ENCODE measurements at regions not wholly inside any gene's neighbourhood (a gene's known extent, or its start where the extent isn't known, plus 50 kb on each side); places are given as distances from the start of the nearest gene placed in this dataset.

DNA sequence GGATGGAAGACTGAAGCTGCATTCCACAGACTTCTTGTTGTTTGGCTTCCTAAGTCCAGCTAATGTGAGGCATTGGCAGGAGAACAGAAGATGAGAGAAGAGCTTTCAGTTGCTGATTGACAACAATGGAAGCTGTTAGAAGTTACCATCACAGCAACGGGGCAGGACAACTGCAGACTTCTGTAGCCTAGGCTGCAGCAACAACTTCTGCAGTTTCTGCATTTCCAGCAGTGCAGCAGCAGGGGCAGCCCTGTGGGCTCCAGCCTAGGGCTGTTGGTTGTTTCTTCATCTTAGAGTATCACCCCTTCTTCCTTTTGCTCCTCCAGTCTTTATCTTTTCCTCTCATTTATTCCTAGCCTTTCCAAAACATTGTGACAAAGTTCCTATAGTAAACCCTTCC, 528.8 kb upstream of the PTGER4 start:
- no peak overlapping the region for H3K27ac ChIP-seq
- TF ChIP-seq, protein P1, sequence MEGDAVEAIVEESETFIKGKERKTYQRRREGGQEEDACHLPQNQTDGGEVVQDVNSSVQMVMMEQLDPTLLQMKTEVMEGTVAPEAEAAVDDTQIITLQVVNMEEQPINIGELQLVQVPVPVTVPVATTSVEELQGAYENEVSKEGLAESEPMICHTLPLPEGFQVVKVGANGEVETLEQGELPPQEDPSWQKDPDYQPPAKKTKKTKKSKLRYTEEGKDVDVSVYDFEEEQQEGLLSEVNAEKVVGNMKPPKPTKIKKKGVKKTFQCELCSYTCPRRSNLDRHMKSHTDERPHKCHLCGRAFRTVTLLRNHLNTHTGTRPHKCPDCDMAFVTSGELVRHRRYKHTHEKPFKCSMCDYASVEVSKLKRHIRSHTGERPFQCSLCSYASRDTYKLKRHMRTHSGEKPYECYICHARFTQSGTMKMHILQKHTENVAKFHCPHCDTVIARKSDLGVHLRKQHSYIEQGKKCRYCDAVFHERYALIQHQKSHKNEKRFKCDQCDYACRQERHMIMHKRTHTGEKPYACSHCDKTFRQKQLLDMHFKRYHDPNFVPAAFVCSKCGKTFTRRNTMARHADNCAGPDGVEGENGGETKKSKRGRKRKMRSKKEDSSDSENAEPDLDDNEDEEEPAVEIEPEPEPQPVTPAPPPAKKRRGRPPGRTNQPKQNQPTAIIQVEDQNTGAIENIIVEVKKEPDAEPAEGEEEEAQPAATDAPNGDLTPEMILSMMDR (conservative IDR thresholded peaks at IDR 0.05) = no peak
- TF ChIP-seq ZFX (IDR thresholded peaks at IDR 0.05) = no peak

DNA sequence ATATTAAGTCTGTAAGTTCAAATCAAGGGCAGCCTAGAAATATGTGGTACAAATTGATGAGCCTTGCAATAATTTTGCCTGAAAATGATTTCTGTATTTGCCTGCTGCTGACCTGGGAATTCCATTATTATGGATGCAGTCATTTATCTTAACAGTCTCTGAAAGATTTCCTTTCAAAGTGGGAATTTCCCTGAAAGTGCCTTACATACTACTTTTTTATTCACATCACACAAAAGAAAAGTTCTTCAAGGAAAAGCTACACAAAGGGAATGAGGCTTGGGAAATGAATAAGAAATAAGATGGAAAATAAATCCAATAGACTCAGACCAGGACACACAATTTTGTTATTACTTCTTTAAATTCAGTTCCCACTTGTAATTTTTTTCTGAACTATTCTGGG, 537.8 kb upstream of the PTGER4 start:
- no peak for TF ChIP-seq ZFX (IDR thresholded peaks at IDR 0.05)
- TF ChIP-seq, protein P1 (conservative IDR thresholded peaks at IDR 0.05) = no peak
- no peak overlapping the region for H3K27ac ChIP-seq

DNA sequence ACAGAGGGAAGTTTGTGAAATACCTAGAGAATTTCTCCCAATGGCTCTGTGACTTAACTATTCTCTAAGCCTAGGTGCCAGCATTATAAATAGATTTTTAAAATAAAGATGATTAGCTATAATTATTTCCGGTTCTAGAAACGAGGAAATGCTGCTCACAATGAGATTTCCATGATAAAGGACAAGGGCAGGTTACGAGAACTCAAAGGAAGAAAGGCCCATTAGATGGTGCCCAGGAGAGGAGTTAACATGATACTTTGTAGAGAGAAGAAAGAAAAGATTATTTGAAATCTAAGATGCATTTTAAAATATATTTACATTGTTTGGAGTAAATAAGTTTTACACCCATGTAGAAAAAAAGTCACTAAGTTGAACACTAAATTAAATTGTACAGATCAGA, 538.3 kb upstream of the PTGER4 start:
- H3K27ac ChIP-seq = no peak overlapping the region
- no peak for TF ChIP-seq ZFX (IDR thresholded peaks at IDR 0.05)
- TF ChIP-seq, protein P1 (conservative IDR thresholded peaks at IDR 0.05) = no peak

DNA sequence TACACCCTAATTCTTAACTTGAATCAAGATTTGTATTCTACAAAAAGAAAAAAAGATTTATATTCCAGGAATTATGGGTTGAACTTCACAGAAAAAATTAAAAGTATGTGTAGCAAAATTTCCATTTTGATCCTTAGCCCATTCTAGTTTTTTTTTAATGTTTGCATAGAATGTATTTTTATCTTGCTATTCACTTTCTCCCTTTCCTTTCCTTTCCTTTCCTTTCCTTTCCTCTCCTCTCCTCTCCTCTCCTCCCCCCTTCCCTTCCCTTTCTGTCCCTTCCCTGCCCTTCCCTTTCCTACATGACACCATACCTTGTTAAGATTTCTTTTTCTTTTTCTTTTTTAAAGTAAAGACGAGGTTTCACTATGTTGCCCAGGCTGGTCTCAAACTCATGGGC, 542.5 kb upstream of the PTGER4 start:
- TF ChIP-seq, protein P1 (conservative IDR thresholded peaks at IDR 0.05) = no peak
- TF ChIP-seq ZFX (IDR thresholded peaks at IDR 0.05) = no peak
- no peak overlapping the region for H3K27ac ChIP-seq

DNA sequence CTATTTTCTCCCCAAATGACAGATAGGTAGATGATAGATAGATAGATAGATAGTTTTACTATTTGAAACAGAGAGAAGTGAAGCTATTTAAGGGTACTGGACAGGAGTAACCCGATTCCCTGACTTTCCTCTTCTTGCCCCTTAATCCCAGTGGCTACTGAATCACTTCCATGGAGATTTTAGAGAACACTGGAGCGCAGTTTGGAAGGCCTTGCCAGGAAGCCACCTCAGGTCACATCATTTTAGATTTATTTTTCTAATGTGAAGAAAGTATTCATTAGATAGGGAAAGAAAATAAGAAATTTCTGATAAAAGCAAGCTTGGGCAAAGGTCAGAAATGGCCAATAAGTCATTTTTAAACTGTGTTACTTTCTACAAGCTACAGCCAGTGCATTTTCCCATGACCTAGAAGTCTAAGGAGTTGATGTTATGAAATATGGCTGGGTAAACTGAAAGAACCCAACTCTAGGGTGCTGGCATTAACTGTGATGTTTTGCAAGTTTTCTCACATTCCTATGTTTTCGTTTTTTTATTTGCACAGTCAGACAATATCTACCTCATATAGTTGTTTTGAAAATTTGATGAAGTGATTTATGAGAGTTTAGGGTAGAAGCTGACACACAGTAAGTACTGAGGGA, 544.7 kb upstream of the PTGER4 start:
- no peak for TF ChIP-seq ZFX (IDR thresholded peaks at IDR 0.05)
- TF ChIP-seq, protein P1 (conservative IDR thresholded peaks at IDR 0.05) = no peak

DNA sequence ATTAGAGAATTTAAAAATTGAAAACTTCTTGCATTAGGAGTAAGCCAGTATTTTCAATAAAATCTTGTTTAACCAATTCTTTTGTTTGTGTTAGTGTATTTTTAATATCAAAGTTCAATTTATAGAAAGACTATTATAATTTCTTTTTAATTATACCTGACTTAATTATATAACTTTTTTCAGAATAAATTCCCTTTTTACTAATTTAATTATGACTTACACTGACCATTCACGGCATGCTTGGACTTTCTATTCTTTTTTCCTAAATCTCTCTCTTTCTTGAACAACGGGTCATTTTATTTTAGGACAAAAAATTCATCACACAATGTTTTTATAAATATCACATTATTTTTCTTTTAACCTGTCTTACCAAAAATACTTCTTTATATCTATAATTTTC, 555.3 kb upstream of the PTGER4 start:
- TF ChIP-seq, protein P1 (conservative IDR thresholded peaks at IDR 0.05) = no peak
- TF ChIP-seq ZFX (IDR thresholded peaks at IDR 0.05) = no peak

More for the DNA sequence above, 544.7 kb upstream of the PTGER4 start:
- no peak overlapping the region for H3K27ac ChIP-seq

DNA sequence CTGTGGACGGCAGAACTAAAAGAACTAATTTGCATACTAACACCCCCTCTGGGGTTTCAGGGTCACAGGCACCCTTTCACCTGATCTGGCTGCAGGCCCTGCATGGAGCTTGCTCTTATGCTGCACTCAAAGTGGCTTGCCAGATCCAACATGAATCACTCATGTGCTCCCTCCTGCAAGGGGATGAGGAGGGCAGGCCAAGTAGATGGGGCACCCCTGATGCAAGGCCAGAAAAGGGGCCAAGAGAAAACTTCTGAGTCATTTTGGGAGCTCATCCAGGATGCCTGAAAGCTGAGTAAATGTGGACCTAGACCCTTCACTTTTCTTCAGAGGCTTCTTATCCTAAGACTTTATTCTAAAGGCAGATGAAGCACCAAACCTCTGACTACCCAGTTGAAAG, 558.5 kb upstream of the PTGER4 start:
- no peak overlapping the region for H3K27ac ChIP-seq
- TF ChIP-seq, protein P1 (conservative IDR thresholded peaks at IDR 0.05) = no peak
- TF ChIP-seq ZFX (IDR thresholded peaks at IDR 0.05) = no peak

More for the DNA sequence above, 555.3 kb upstream of the PTGER4 start:
- H3K27ac ChIP-seq = no peak overlapping the region
